ENCODE measurements at regions not wholly inside any gene's neighbourhood (a gene's known extent, or its start where the extent isn't known, plus 50 kb on each side); places are given as distances from the start of the nearest gene placed in this dataset.

DNA sequence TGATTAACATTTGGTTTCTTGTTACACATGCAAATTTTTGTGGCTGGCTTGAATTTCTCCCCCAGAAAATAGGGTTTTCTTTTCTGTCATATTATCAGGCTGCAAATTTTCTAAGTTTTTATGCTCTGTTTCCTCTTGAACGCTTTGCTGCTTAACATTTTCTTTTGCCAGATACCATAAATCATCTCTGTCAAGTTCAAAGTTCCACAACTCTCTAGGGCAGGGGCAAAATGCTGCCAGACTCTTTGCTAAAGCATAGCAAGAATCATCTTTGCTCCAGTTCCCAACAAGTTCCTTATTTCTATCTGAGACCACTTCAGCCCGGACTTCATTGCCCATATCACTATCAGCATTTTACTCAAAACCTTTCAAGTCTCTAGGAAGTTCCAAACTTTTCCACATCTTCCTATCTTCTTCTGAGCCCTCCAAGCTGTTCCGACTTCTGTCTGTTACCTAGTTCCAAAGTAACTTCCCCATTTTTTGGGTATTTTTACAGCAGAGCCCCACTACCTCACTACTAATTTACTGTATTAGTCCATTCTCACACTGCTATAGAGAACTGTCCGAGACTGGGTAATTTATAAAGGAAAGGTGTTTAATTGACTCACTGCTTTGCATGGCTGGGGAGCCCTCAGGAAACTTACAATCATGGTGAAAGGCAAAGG lies 486.9 kb upstream of the NCAM2 start:
- Histone ChIP-seq H3K4me3 (ENCODE audit: low read depth in 2 of 2, low read length in 2 of 2) (no peak overlapping the region), H3K27me3 (ENCODE audit: control insufficient read depth, insufficient read depth, low read length) (no peaks in the 10 kb centered on the region), H3K4me1 (ENCODE audit: control insufficient read depth, insufficient read depth, low read length) (no peaks in the 10 kb centered on the region), H3K27ac (ENCODE audit: low read length) (no peak overlapping the region), H3K36me3 (ENCODE audit: control insufficient read depth, insufficient read depth, low read length) (no peaks in the 10 kb centered on the region), H3K9me3 (ENCODE audit: control insufficient read depth, insufficient read depth, low read depth, low read length) (no peaks in the 10 kb centered on the region)
- no TSS peak for BruUV-seq (replicated peaks)
- TF ChIP-seq TCF7L2 (IDR thresholded peaks at IDR 0.05; ENCODE audit: low read depth, low read length) (no peak), POLR2AphosphoS5 (IDR thresholded peaks at IDR 0.05; ENCODE audit: low read depth, low read length) (no peak), SIN3A (IDR thresholded peaks at IDR 0.05; ENCODE audit: borderline replicate concordance, insufficient read depth, low read depth, low read length) (no peak)
- TF ChIP-seq, protein P1, sequence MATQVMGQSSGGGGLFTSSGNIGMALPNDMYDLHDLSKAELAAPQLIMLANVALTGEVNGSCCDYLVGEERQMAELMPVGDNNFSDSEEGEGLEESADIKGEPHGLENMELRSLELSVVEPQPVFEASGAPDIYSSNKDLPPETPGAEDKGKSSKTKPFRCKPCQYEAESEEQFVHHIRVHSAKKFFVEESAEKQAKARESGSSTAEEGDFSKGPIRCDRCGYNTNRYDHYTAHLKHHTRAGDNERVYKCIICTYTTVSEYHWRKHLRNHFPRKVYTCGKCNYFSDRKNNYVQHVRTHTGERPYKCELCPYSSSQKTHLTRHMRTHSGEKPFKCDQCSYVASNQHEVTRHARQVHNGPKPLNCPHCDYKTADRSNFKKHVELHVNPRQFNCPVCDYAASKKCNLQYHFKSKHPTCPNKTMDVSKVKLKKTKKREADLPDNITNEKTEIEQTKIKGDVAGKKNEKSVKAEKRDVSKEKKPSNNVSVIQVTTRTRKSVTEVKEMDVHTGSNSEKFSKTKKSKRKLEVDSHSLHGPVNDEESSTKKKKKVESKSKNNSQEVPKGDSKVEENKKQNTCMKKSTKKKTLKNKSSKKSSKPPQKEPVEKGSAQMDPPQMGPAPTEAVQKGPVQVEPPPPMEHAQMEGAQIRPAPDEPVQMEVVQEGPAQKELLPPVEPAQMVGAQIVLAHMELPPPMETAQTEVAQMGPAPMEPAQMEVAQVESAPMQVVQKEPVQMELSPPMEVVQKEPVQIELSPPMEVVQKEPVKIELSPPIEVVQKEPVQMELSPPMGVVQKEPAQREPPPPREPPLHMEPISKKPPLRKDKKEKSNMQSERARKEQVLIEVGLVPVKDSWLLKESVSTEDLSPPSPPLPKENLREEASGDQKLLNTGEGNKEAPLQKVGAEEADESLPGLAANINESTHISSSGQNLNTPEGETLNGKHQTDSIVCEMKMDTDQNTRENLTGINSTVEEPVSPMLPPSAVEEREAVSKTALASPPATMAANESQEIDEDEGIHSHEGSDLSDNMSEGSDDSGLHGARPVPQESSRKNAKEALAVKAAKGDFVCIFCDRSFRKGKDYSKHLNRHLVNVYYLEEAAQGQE (IDR thresholded peaks at IDR 0.05; ENCODE audit: insufficient read depth in 1 of 2, low read depth in 2 of 2, low read length in 1 of 2), result no peak
- TF ChIP-seq, protein P2, sequence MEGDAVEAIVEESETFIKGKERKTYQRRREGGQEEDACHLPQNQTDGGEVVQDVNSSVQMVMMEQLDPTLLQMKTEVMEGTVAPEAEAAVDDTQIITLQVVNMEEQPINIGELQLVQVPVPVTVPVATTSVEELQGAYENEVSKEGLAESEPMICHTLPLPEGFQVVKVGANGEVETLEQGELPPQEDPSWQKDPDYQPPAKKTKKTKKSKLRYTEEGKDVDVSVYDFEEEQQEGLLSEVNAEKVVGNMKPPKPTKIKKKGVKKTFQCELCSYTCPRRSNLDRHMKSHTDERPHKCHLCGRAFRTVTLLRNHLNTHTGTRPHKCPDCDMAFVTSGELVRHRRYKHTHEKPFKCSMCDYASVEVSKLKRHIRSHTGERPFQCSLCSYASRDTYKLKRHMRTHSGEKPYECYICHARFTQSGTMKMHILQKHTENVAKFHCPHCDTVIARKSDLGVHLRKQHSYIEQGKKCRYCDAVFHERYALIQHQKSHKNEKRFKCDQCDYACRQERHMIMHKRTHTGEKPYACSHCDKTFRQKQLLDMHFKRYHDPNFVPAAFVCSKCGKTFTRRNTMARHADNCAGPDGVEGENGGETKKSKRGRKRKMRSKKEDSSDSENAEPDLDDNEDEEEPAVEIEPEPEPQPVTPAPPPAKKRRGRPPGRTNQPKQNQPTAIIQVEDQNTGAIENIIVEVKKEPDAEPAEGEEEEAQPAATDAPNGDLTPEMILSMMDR (IDR thresholded peaks at IDR 0.05), result no peak
- DNase-seq (ENCODE audit: low read depth, low spot score), result no peak
- in situ Hi-C loops (cut with HindIII; ENCODE audit: low pct_unique_long_range_greater_than_20kb, low sequenced_read_pairs), result no loop called here
- intact Hi-C loops (cut with micrococcal nuclease; ENCODE audit: unreplicated experiment), result no loop called here
- ChIA-PET POLR2A (no interaction called here), CTCF (no interaction called here)
- ATAC-seq, result no peak

GRCh38 chr21:20515446-20515845 lies 482.8 kb upstream of the NCAM2 start:
- CTCF ChIA-PET, result no interaction called here
- H3K36me3 ChIP-seq (ENCODE audit: control insufficient read depth, insufficient read depth, low read length), result no peaks in the 10 kb centered on the region
- TF ChIP-seq TCF7L2 (IDR thresholded peaks at IDR 0.05; ENCODE audit: low read depth, low read length) (no peak), POLR2AphosphoS5 (IDR thresholded peaks at IDR 0.05; ENCODE audit: low read depth, low read length) (no peak), SIN3A (IDR thresholded peaks at IDR 0.05; ENCODE audit: borderline replicate concordance, insufficient read depth, low read depth, low read length) (no peak)
- TF ChIP-seq, protein P1 (IDR thresholded peaks at IDR 0.05; ENCODE audit: insufficient read depth in 1 of 2, low read depth in 2 of 2, low read length in 1 of 2), result no peak
- TF ChIP-seq, protein P2 (IDR thresholded peaks at IDR 0.05), result no peak
- H3K9me3 ChIP-seq (ENCODE audit: control insufficient read depth, insufficient read depth, low read depth, low read length), result no peaks in the 10 kb centered on the region
- ATAC-seq (no peak), DNase-seq (ENCODE audit: low read depth, low spot score) (no peak)
- no peaks in the 10 kb centered on the region for H3K27me3 ChIP-seq (ENCODE audit: control insufficient read depth, insufficient read depth, low read length)
- no TSS peak for BruUV-seq (replicated peaks)
- no peak overlapping the region for H3K27ac ChIP-seq (ENCODE audit: low read length)
- in situ Hi-C loops (cut with HindIII; ENCODE audit: low pct_unique_long_range_greater_than_20kb, low sequenced_read_pairs), result no loop called here
- no peak overlapping the region for H3K4me3 ChIP-seq (ENCODE audit: low read depth in 2 of 2, low read length in 2 of 2)
- intact Hi-C loops (cut with micrococcal nuclease; ENCODE audit: unreplicated experiment), result no loop called here
- POLR2A ChIA-PET, result no interaction called here
- H3K4me1 ChIP-seq (ENCODE audit: control insufficient read depth, insufficient read depth, low read length), result no peaks in the 10 kb centered on the region
